ENCODE measurements at regions not wholly inside any gene's neighbourhood (a gene's known extent, or its start where the extent isn't known, plus 50 kb on each side); places are given as distances from the start of the nearest gene placed in this dataset.

DNA sequence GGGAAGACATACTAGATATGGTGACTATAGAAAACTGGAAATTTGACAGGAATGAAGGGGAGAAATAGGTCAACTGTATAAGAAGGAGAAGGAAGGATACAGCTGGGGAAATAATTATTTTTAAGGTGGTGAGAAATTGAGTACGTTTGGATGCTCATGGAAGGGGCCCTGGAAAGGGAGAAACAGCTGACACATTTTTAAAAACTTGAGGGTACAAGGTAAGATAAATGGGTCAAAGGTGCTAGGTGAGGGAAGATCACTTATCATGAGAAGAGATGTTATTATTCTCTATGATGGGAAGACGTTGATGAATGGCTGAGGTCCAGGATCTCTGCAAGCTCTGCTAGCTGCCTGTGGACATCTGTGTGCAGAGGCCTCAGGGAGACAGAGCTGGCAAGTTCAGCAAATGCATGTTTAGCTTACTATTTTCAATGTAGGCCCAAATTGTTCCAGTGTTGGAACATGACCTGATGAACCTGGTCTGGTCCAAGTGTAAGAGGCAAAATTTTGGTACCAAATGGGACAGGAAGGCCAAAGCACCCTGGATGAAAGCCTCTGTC lies 181.7 kb downstream of the MTRR start:
- DNase-seq, result no peak

DNA sequence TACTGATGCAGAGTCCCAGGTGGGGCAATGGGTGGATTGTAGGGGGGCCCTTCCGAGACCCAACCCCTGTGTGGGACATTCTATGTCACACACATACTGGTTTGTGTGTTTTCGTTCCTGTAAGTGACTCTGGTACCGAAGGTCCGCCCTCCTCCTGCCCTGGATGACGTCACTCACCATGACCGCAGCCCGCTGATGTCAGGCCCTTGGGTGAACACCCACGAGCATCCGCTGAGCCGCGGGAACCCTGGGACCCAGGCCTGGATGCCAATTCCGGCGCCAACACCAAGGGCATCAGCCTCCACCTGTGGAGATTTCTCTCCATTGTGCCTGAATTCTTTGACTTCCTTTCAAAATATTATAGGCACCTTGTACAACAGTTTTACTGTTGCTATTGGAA lies 184.3 kb downstream of the MTRR start:
- no peak for DNase-seq

- no peak for DNase-seq
Observed at GRCh38 chr5:8057769-8058168, 188.8 kb downstream of the MTRR start.

GRCh38 chr5:8058616-8059190 lies 189.8 kb downstream of the MTRR start:
- DNase-seq, result no peak

DNA sequence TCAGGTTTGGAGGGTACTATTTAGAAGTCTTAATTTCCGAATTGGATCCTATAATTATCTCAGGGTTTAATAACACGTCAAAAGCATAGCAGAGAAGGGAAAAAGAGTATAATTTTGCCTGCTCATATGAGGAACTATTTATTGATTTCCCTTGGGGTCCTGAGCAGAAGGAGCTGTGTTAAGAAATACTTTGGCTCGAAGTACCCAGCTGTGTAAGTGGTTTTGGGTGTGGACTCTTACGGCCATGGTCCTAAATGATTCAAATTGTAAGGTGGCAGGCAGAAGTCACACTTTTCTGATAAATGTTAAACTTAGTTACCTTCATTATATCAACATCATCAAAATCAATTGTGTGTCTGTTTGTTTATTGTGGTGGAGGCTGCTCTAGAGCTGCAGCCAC lies 190.4 kb downstream of the MTRR start:
- no peak for DNase-seq

DNA sequence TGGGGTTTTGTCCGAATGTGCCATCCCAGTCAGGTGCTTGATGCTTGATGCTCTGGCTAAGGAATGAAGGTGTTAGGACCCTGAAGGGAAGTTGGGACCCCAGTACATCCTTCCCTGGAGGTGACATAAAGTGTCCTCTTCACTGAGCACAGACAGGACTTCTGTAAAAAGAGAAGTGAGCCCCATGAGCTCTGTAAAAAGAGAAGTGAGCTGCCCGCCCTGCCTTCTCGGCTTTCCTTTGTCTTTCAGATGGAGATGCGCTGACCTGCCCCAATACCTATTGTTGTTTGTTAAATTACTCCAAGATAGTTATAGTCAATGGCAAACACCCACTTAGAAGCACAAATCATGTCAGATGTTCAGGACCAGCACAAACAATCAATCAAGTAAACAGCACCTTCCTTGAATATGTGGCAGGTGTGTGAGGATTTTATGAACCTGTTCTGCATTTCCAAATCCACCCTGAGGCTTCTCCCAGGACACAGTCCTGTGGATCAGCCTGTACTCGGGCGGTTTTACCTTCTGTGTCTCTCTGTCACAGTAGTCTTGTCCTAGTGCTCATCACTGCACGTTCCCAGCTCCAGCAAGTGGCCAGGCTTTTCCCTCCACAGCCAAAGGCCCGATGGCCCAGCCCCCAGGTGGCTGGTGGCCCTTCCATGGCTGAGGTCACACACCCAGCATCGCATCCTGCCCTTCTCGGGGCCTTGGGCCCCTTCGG lies 191.4 kb downstream of the MTRR start:
- no peak for DNase-seq

DNA sequence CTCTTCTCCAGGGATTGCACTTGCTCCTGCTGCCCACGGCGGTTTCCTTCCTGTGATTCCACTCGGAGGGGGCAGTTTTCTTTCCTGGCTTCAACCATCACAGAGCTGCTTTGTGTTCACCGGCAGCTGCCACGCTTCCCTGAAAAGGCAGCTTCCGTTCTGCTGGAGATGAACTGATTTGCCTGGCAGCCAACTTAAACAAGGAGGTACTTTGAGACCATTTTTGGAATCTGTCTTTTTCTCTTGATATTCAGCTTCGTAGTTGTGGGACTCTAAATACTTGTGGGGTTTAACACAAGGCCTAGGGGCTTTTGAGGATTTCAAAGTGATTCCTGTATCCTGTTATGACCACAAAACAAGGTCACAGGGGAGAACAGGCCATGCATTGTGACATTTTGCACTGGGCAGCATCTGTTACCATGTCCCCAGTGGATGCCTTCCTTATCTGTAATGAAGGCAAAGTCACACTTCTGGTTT lies 192.0 kb downstream of the MTRR start:
- DNase-seq, result no peak

GRCh38 chr5:8062521-8062920 lies 193.6 kb downstream of the MTRR start:
- no peak for DNase-seq

- no peak for DNase-seq
Observed at GRCh38 chr5:8068078-8068477, 199.1 kb downstream of the MTRR start.

- no peak for DNase-seq
Observed at GRCh38 chr5:8070138-8070537, 201.2 kb downstream of the MTRR start.

- DNase-seq, result no peak
Observed at GRCh38 chr5:8079056-8079455, 210.1 kb downstream of the MTRR start.

GRCh38 chr5:8081179-8081578 lies 212.2 kb downstream of the MTRR start:
- DNase-seq, result no peak

- no peak for DNase-seq
Observed at GRCh38 chr5:8093669-8094068, 224.7 kb downstream of the MTRR start.

GRCh38 chr5:8094304-8094703 lies 225.4 kb downstream of the MTRR start:
- DNase-seq, result no peak

DNA sequence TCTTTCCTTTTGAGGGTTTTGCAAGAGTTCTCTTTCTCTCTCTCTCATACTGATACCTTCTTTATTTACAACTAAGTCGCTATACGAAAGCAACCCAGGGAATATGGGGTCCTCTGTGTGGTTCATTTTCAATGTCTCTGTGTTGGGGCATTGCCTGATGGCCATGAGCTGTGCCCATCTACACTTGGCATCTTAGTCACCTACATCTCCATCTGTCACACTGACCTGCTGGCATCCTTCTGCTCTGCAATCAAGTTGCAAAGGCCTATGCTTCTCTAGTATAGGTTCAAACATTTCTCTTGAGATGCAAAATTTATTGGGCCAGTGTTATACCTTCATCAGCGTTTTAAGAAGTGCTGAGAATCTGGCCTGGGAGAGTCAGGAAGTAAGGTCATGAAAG lies 228.2 kb downstream of the MTRR start:
- DNase-seq, result no peak

GRCh38 chr5:8098081-8098480 lies 229.1 kb downstream of the MTRR start:
- no peak for DNase-seq

GRCh38 chr5:8102714-8103113 lies 233.8 kb downstream of the MTRR start:
- DNase-seq, result no peak

GRCh38 chr5:8114597-8115266 lies 245.8 kb downstream of the MTRR start:
- no peak for DNase-seq

DNA sequence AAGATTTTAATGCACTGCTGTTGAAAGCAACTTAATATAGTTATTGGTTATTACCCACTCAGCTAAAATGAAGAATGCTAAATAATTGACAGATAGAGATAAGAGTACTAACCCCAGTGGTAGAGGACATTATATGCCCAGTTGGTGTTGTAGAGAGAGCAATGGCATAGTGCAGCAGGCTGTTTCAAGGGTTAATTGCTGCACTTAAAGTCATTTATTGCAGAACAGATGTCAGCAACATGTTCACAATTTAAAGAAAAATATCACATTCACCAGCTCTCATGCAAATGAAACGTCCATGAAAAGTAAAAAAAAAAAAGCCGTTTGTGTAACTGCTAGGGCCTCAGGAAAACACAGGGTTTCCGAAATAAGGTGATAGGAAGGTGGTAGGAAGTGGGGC lies 254.6 kb downstream of the MTRR start:
- no peak for DNase-seq

DNA sequence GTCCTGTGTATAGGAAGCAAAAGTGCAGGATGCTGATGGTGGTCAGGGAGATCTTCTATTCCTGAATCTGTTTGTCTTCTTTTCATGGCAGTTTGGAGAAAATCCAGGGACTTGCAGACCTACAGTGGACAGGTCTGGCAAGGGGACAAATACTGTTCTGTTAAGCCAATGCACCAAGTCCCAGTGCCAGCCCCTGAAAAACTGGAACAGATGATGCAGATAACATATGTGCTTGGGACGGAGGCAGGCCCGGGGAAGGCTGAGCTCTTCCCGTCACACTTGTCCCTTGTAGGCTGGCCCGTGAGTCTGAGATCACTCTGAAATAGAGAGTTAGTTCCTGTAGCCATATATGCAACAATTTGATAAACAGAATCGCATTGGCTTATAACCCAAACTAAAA lies 265.7 kb downstream of the MTRR start:
- no peak for DNase-seq

GRCh38 chr5:8135742-8136141 lies 266.8 kb downstream of the MTRR start:
- DNase-seq, result no peak

GRCh38 chr5:8136271-8136670 lies 267.3 kb downstream of the MTRR start:
- no peak for DNase-seq

DNA sequence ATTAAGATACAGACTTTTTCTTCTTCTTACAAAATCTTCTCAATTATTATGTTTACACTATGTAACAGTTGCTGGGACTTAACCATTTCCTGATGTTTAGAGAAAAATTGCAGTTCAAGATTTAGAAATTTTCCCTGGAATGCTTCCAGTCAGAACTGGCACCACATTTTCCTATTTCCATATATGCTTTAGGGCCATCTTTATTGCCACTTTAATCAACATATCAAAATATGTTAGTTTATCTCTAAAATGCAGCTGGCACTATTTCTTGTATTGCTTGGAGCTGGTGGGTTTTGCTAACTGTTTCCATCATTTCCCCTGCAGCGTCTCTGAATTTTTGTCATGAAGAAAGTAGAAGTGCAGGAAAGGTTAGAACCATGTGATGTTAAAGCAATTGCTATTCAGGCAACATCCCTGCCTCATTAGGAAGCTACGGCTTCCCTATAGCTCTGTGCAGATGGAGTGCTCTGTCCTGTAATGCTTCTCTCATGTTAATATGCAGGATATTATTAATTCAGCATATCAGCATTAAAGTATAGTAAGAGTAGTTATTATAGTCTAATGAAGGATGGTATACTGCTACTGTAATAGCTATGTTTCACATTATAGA lies 269.1 kb downstream of the MTRR start:
- no peak for DNase-seq

DNA sequence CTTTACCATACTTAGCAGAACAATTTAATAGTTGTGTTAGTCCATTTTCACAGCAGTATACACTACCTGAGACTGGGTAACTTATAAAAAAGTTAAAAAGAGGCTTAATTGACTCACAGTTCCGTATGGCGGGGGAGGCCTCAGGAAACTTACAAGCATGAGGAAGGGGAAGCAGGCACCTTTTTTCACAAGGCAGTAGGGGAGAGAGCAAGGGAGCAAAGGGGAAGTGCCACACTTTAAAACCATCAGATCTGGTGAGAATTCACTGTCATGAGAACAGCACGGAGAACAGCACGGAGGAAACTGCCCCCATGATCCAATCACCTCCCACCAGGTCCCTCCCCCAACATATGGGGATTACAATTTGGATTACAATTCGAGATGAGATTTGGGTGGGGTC lies 269.9 kb downstream of the MTRR start:
- no peak for DNase-seq

Measured in CD4-positive, alpha-beta T cell treated with Interleukin-4 for 4 hours (primary cell).